Effector memory CD4-positive, alpha-beta T cell (primary cell): ENCODE measurements at regions not wholly inside any gene's neighbourhood (a gene's known extent, or its start where the extent isn't known, plus 50 kb on each side); places are given as distances from the start of the nearest gene placed in this dataset.
A peak's percentile ranks its signal among the peaks of the same experiment; 100 is the strongest.

ENCODE experiments used
- DNase-seq, 3 donors: peaks; one replicate each; pipeline ENCODE4 v3.0.0-alpha.2; 2020
- H3K27ac ChIP-seq: 2 replicates; pipeline ENCODE4 v1.7.0; 2013; ENCODE audit warnings: mild to moderate bottlenecking, low read length, moderate library complexity; ENCODE audit not compliant: insufficient read depth, poor library complexity, severe bottlenecking
- H3K27me3 ChIP-seq: replicated peaks from 2 replicates; pipeline ENCODE4 v1.7.0; 2013; ENCODE audit warnings: mild to moderate bottlenecking, low read length; ENCODE audit not compliant: insufficient read depth, control insufficient read depth, poor library complexity, severe bottlenecking
- H3K36me3 ChIP-seq: 2 replicates; pipeline ENCODE4 v1.7.0; 2013; ENCODE audit warnings: mild to moderate bottlenecking, low read length, moderate library complexity; ENCODE audit not compliant: control insufficient read depth, insufficient read depth
- H3K4me1 ChIP-seq: 2 replicates; pipeline ENCODE4 v1.7.0; 2013; ENCODE audit warnings: low read length, mild to moderate bottlenecking; ENCODE audit not compliant: control insufficient read depth, insufficient read depth, poor library complexity, severe bottlenecking
- H3K4me3 ChIP-seq: 2 replicates; pipeline ENCODE4 v1.7.0; 2013; ENCODE audit warnings: low read length, low read depth, mild to moderate bottlenecking; ENCODE audit not compliant: insufficient read depth, poor library complexity, severe bottlenecking
- H3K9me3 ChIP-seq: 2 replicates; pipeline ENCODE4 v1.7.0; 2013; ENCODE audit warnings: mild to moderate bottlenecking, low read length, moderate library complexity; ENCODE audit not compliant: control insufficient read depth

- no peaks in the 10 kb centered on the region for H3K4me1 ChIP-seq
- no peak overlapping the region for H3K4me3 ChIP-seq
- no peak for DNase-seq
- no peaks in the 10 kb centered on the region for H3K36me3 ChIP-seq
- H3K27me3 ChIP-seq: no peaks in the 10 kb centered on the region
- H3K9me3 ChIP-seq: no peaks in the 10 kb centered on the region
- no peak overlapping the region for H3K27ac ChIP-seq
Measured at GRCh38 chr4:81740487-81740886, 268.8 kb upstream of the RASGEF1B start.

- Histone ChIP-seq H3K4me1 (no peaks in the 10 kb centered on the region), H3K9me3 (no peaks in the 10 kb centered on the region)
Measured at GRCh38 chr4:81738891-81739290, 267.2 kb upstream of the RASGEF1B start.

GRCh38 chr4:81737865-81738559 lies 266.3 kb upstream of the RASGEF1B start:
- no peaks in the 10 kb centered on the region for H3K4me1 ChIP-seq
- no peaks in the 10 kb centered on the region for H3K27me3 ChIP-seq
- no peak overlapping the region for H3K4me3 ChIP-seq
- DNase-seq: no peak
- no peaks in the 10 kb centered on the region for H3K9me3 ChIP-seq
- no peak overlapping the region for H3K27ac ChIP-seq
- no peaks in the 10 kb centered on the region for H3K36me3 ChIP-seq

More at GRCh38 chr4:81738891-81739290, 267.2 kb upstream of the RASGEF1B start:
- H3K36me3 ChIP-seq: no peaks in the 10 kb centered on the region
- DNase-seq: no peak
- no peak overlapping the region for H3K27ac ChIP-seq
- H3K4me3 ChIP-seq: no peak overlapping the region
- H3K27me3 ChIP-seq: no peaks in the 10 kb centered on the region

GRCh38 chr4:81736324-81736723 lies 264.6 kb upstream of the RASGEF1B start:
- no peak for DNase-seq
- Histone ChIP-seq H3K9me3 (no peaks in the 10 kb centered on the region), H3K4me1 (no peaks in the 10 kb centered on the region), H3K4me3 (no peak overlapping the region), H3K27me3 (no peaks in the 10 kb centered on the region), H3K27ac (no peak overlapping the region), H3K36me3 (no peaks in the 10 kb centered on the region)

- DNase-seq: no peak
- Histone ChIP-seq H3K27ac (no peak overlapping the region), H3K4me3 (no peak overlapping the region), H3K27me3 (no peaks in the 10 kb centered on the region), H3K4me1 (no peaks in the 10 kb centered on the region), H3K9me3 (no peaks in the 10 kb centered on the region), H3K36me3 (no peaks in the 10 kb centered on the region)
Measured at GRCh38 chr4:81732980-81733379, 261.3 kb upstream of the RASGEF1B start.

- H3K27ac ChIP-seq: no peak overlapping the region
- no peaks in the 10 kb centered on the region for H3K4me1 ChIP-seq
- no peaks in the 10 kb centered on the region for H3K27me3 ChIP-seq
- H3K36me3 ChIP-seq: no peaks in the 10 kb centered on the region
- DNase-seq: peak in 1 of 3 donors; percentile 8
- H3K9me3 ChIP-seq: no peaks in the 10 kb centered on the region
- no peak overlapping the region for H3K4me3 ChIP-seq
Measured at GRCh38 chr4:81724925-81725329, 253.2 kb upstream of the RASGEF1B start.

- H3K4me3 ChIP-seq: no peak overlapping the region
- H3K9me3 ChIP-seq: no peaks in the 10 kb centered on the region
- H3K27ac ChIP-seq: no peak overlapping the region
- no peaks in the 10 kb centered on the region for H3K4me1 ChIP-seq
- DNase-seq: no peak
- H3K36me3 ChIP-seq: no peaks in the 10 kb centered on the region
- no peaks in the 10 kb centered on the region for H3K27me3 ChIP-seq
Measured at GRCh38 chr4:81723927-81724587, 252.3 kb upstream of the RASGEF1B start.

GRCh38 chr4:81723019-81723884 lies 251.5 kb upstream of the RASGEF1B start:
- Histone ChIP-seq H3K27me3 (no peaks in the 10 kb centered on the region), H3K4me3 (no peak overlapping the region), H3K27ac (no peak overlapping the region), H3K9me3 (no peaks in the 10 kb centered on the region), H3K4me1 (no peaks in the 10 kb centered on the region), H3K36me3 (no peaks in the 10 kb centered on the region)
- no peak for DNase-seq

GRCh38 chr4:81722290-81722851 lies 250.7 kb upstream of the RASGEF1B start:
- DNase-seq: no peak
- no peaks in the 10 kb centered on the region for H3K4me1 ChIP-seq
- H3K27ac ChIP-seq: no peak overlapping the region
- no peak overlapping the region for H3K4me3 ChIP-seq
- no peaks in the 10 kb centered on the region for H3K9me3 ChIP-seq
- no peaks in the 10 kb centered on the region for H3K36me3 ChIP-seq
- H3K27me3 ChIP-seq: no peaks in the 10 kb centered on the region
